HG03045 (cell line): ENCODE measurements at regions not wholly inside any gene's neighbourhood (a gene's known extent, or its start where the extent isn't known, plus 50 kb on each side); places are given as distances from the start of the nearest gene placed in this dataset.
A peak's percentile ranks its signal among the peaks of the same experiment; 100 is the strongest.
"Not testable (repeated sequence)": the region's sequence is repeated elsewhere in the genome, so short reads cannot be mapped to it uniquely, and the experiment has no call there.

Experiments used
- ATAC-seq: cut with Tn5 transposase; IDR thresholded peaks from one replicate; pipeline ENCODE4 v1.9.1; 2021; ENCODE audit warnings: mild to moderate bottlenecking, moderate library complexity; ENCODE audit not compliant: unreplicated experiment

DNA sequence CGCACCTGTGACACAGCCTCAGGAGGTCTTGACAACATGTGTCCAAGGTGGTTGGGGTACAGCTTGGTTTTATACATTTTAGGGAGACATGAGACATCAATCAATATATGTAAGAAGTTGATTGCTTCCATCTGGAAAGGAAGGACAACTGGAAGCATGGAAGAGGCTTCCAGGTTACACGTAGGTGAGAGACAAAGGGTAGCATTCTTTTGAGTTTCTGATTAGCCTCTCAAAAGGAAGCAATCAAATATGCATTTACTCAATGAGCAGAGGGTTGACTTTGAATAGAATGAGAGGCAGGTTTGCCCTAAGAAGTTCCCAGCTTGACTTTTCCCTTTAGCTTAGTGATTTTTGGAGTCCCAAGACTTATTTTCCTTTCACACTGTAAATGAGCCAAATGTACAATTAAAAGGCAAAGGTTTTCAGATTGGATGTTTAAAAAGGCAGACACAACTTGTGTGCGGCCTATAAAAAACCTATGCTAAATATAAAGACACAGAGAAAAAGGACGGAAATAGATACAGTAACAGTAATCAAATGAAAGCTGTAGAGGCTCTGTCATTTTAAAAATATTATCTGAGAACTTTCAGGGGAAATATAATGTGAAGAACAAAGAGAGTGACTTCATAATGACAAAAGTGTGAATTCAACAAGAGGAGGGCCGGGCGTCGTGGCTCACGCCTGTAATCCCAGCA lies 65.7 kb upstream of the LANCL2 start:
- no peak for ATAC-seq

DNA sequence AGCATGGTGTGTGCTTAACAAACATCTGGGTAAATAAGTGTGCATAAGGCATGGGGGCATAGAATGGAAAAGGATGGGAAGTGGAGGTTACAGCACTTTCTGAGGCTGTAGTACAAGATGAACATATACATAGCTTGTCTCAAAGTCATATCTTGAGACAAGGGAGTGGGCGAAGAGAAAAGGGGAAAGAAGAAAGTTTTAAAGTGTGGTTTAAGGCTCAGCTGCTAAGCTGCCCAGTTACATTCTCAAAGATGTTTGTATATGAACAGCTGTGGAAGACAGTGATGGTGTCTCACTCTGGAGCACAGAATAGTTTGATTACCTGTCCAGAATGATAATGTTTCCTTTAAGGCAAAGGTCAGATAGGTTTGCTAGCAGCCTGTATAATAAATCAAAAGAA lies 61.9 kb upstream of the LANCL2 start:
- ATAC-seq, result peak; percentile 57

DNA sequence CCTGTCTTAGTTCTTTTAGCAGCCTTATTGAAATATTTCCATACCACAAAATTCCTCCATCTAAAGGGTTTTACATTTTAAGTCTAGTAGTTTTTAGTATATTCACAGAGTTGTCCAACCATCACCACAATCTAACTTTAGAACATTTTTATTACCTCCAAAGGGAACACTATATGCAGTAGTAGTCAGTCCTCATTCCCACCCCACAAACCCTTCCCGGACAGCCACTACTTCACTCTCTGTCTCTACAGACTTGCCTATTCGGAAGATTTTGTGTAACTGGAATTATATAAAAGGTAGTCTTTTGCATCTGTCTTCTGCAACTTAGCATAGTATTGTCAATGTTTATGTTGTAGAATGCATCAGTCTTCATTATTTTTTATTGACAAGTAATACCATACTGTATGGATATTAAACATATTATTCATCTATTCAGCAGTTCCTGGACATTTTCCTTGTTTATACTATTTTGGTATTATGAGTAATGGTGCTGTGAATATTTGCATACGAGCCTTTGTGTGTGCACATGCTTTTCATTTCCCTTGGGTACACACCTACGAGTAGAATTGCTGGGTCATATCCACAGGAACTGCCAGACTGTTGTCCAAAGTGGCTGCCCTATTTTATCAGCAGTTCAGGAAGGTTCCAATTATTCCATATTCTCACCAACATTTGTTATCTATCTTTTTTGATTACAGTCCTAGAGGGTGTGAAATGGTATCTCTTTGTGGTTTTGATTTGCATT lies 60.9 kb upstream of the LANCL2 start:
- ATAC-seq, result no peak

GRCh38 chr7:55305135-55305534 lies 60.0 kb upstream of the LANCL2 start:
- ATAC-seq, result no peak

DNA sequence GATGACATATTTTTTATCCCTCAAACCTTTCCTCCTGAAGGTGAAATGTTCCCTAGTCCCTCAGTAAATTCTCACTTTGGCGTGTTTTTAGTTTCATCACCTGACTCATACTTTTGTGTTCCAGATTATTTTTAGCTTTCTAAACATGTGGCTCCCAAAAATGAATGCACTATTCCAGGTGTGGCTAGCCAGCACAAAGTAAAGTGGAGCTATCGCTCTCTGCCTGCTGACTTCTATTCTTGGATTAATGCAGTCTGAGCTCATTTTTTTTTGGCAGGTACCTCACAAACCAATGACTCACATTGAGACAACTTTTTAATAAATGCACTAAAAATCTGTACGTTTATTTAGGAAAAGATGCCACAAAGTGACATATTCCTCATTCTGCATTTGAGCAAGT lies 58.8 kb upstream of the LANCL2 start:
- no peak for ATAC-seq

DNA sequence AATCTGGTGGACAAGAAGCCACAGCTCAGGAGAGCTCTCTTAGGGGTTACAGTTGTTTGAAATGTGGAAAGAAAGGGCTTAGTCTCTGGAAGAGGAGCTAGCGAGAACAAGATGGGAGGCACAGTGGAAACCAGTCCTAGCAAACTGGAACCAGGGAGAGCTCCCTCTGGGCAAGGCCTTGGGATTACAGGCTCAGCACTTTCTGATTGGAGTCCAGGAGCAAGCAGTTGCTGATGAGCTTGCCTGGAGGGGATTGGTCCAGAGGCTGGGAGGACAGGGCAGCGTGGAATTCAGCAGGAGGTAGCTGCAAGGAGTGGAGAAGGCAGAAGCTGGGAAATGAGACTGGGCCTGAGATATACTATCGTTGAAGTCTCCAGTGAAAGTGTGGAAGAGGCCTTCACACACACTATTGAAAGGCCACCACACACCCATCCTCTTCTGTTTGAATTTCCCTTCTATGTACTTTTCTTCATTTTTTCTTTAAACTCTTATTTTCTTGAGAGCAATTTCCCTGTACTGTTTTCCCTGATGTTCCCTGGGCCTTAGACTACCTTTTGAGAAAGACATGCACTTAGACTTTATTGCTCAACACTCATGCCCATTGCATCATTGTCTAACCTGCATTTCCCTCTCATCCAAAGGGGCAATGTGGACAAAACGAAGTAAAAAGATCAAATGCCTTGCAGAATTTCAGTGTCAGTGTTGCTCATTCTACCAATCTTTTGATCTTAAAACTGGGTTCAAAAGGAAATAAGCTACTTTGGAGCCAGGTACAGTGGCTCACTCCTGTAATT lies 57.8 kb upstream of the LANCL2 start:
- no peak for ATAC-seq

DNA sequence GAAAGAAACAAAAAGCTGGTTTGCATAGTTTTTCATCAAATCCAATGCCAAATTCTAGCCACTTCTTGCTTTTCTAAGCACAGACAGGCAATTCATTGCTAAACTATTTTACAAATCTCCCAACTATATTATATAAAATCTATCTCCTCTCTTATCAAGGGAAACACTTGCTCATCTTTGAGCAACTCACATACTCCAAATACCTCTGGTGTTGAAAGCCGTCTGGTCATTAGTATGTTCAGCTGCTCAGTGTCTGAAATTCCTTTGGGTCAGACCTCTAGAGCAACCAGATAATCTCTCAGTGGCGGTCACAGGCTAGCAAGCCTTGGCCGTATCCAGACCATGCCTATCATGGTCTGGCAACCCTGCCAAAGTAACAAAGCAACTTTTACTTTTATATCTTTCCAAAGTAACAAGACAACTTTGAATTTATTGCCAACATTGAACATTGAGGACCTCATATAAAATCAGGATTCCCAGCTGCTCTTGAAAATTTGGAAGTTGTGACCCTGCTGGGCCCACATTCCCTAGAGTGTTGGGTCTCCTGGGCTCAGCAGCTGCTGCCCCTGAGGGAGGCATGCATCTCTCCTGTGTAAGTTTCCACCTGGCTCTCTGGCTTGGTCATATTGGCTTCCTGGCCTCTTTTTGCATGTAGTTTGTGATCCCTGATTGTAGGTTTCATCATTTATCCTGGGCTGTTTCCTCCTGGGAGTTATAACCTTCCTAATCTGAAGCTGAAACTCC lies 56.8 kb upstream of the LANCL2 start:
- ATAC-seq, result no peak

GRCh38 chr7:55309040-55309991 lies 55.8 kb upstream of the LANCL2 start:
- ATAC-seq, result peak; percentile 90

- ATAC-seq, result no peak
Observed at GRCh38 chr7:55310287-55311025, 54.7 kb upstream of the LANCL2 start.

- ATAC-seq, result not testable (repeated sequence)
Observed at GRCh38 chr7:55311892-55312291, 53.2 kb upstream of the LANCL2 start.

GRCh38 chr7:55313671-55314070 lies 51.5 kb upstream of the LANCL2 start:
- ATAC-seq, result not testable (repeated sequence)

DNA sequence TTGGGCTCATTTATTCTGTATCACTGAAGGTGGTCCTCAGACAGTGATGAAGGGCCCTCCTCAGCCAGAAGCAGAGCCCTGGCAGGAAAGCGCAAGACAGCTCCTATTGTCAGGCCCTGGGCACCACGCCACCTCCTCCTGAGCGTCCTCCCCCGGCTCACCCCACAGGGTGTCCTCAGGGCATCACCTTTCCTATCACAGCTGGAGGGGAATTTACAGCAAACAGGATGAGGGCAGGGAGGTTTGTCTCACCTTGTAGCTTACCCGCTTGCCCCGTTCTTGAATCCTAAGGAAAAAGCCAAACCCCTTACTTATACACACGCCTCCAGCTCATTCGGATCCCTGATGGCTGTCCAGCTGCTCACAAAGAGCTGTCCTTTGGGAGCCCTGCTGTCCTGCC lies 50.2 kb upstream of the LANCL2 start:
- ATAC-seq, result no peak
